Fibroblast of skin of right biceps (primary cell): ENCODE measurements at regions not wholly inside any gene's neighbourhood (a gene's known extent, or its start where the extent isn't known, plus 50 kb on each side); places are given as distances from the start of the nearest gene placed in this dataset.
"Not testable (repeated sequence)": the region's sequence is repeated elsewhere in the genome, so short reads cannot be mapped to it uniquely, and the experiment has no call there.

ENCODE experiments used
- DNase-seq: peaks from one replicate; pipeline ENCODE4 v3.0.0-alpha.2; 2013

GRCh38 chr6:165770397-165771082 lies 107.5 kb upstream of the PDE10A start:
- peak; percentile 7 for DNase-seq

- no peak for DNase-seq
Measured at GRCh38 chr6:165769884-165770283, 106.8 kb upstream of the PDE10A start.

GRCh38 chr6:165769401-165769800 lies 106.4 kb upstream of the PDE10A start:
- DNase-seq = no peak

GRCh38 chr6:165768961-165769360 lies 105.9 kb upstream of the PDE10A start:
- DNase-seq = no peak

- DNase-seq = no peak
Measured at GRCh38 chr6:165767228-165767627, 104.2 kb upstream of the PDE10A start.

- DNase-seq = no peak
Measured at GRCh38 chr6:165766457-165766856, 103.4 kb upstream of the PDE10A start.

GRCh38 chr6:165766026-165766425 lies 103.0 kb upstream of the PDE10A start:
- no peak for DNase-seq

- not testable (repeated sequence) for DNase-seq
Measured at GRCh38 chr6:165765256-165765655, 102.2 kb upstream of the PDE10A start.

GRCh38 chr6:165762876-165763275 lies 99.8 kb upstream of the PDE10A start:
- peak; percentile 10 for DNase-seq

GRCh38 chr6:165762125-165762524 lies 99.1 kb upstream of the PDE10A start:
- no peak for DNase-seq

- DNase-seq = no peak
Measured at GRCh38 chr6:165760803-165761185, 97.8 kb upstream of the PDE10A start.

GRCh38 chr6:165760126-165760802 lies 97.2 kb upstream of the PDE10A start:
- no peak for DNase-seq

GRCh38 chr6:165758441-165758840 lies 95.4 kb upstream of the PDE10A start:
- no peak for DNase-seq

GRCh38 chr6:165755583-165755982 lies 92.5 kb upstream of the PDE10A start:
- no peak for DNase-seq

GRCh38 chr6:165753506-165753905 lies 90.5 kb upstream of the PDE10A start:
- DNase-seq = no peak

GRCh38 chr6:165752451-165752850 lies 89.4 kb upstream of the PDE10A start:
- DNase-seq = no peak

- DNase-seq = no peak
Measured at GRCh38 chr6:165751486-165751885, 88.4 kb upstream of the PDE10A start.

GRCh38 chr6:165749163-165749562 lies 86.1 kb upstream of the PDE10A start:
- DNase-seq = no peak

- DNase-seq = no peak
Measured at GRCh38 chr6:165748390-165748789, 85.3 kb upstream of the PDE10A start.

- DNase-seq = no peak
Measured at GRCh38 chr6:165747963-165748362, 84.9 kb upstream of the PDE10A start.

- DNase-seq = no peak
Measured at GRCh38 chr6:165746331-165746730, 83.3 kb upstream of the PDE10A start.

GRCh38 chr6:165745492-165745891 lies 82.5 kb upstream of the PDE10A start:
- no peak for DNase-seq

- DNase-seq = peak; percentile 56
Measured at GRCh38 chr6:165744555-165745228, 81.7 kb upstream of the PDE10A start.

- no peak for DNase-seq
Measured at GRCh38 chr6:165743366-165743898, 80.4 kb upstream of the PDE10A start.
